Epithelial cell of proximal tubule (primary cell): ENCODE measurements at regions not wholly inside any gene's neighbourhood (a gene's known extent, or its start where the extent isn't known, plus 50 kb on each side); places are given as distances from the start of the nearest gene placed in this dataset.

Experiments used
- DNase-seq: peaks from one replicate; pipeline ENCODE4 v3.0.0-alpha.2; 2011; ENCODE audit warnings: low read depth
- H3K4me3 ChIP-seq: 2 replicates; pipeline ENCODE4 v1.5.1; 2011; ENCODE audit warnings: low read depth, mild to moderate bottlenecking, low read length
- TF ChIP-seq, protein P1 (sequence below): conservative IDR thresholded peaks from 2 replicates; pipeline ENCODE4 v1.5.1; 2012; ENCODE audit warnings: low read depth, mild to moderate bottlenecking, low read length

DNA sequence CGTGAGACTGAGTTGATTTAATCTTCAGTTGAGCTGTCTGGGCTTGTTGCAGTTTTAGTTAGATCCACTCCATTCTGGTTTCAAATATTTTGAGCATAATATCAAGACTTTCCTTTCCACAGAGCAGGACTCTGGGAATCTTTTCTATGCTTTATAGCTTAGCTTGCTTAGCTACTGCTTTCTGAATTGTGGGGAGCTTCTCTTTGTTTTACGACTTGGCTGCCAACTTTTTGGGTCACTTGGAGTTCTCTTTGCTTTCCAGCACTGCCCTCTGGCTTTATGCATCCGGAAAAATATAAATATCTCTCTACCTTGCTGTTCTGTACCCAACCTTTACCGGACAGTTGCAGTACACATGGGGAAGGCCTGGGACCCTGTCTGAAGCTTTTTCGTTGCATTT, 292.1 kb downstream of the STIM2 start:
- no peak overlapping the region for H3K4me3 ChIP-seq
- no peak for DNase-seq
- TF ChIP-seq, protein P1, sequence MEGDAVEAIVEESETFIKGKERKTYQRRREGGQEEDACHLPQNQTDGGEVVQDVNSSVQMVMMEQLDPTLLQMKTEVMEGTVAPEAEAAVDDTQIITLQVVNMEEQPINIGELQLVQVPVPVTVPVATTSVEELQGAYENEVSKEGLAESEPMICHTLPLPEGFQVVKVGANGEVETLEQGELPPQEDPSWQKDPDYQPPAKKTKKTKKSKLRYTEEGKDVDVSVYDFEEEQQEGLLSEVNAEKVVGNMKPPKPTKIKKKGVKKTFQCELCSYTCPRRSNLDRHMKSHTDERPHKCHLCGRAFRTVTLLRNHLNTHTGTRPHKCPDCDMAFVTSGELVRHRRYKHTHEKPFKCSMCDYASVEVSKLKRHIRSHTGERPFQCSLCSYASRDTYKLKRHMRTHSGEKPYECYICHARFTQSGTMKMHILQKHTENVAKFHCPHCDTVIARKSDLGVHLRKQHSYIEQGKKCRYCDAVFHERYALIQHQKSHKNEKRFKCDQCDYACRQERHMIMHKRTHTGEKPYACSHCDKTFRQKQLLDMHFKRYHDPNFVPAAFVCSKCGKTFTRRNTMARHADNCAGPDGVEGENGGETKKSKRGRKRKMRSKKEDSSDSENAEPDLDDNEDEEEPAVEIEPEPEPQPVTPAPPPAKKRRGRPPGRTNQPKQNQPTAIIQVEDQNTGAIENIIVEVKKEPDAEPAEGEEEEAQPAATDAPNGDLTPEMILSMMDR, result no peak

- TF ChIP-seq, protein P1, result no peak
- no peak for DNase-seq
- H3K4me3 ChIP-seq, result no peak overlapping the region
Measured at GRCh38 chr4:27154706-27155105, 294.1 kb downstream of the STIM2 start.

- DNase-seq, result no peak
- no peak overlapping the region for H3K4me3 ChIP-seq
- TF ChIP-seq, protein P1, result no peak
Measured at GRCh38 chr4:27161191-27161590, 300.6 kb downstream of the STIM2 start.

DNA sequence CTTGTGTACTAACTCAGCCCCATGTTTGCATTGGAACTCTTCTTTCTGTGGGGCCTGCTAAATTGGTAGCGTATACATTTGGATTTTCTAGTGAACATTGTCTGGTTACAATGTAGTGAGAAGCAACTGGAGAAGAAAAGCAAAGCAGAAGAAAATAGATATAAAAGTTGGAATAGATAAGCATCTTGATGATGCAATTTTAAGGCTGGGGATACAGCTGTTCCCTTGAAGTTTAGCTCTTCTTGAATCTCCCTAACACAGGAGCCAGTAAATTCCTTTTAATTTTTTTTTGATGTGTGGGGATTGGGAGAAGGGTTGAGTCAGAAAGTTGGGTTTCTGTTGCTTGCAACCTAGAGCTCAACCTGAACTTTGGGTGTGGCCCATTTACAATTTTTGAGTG, 308.1 kb downstream of the STIM2 start:
- no peak overlapping the region for H3K4me3 ChIP-seq
- DNase-seq, result no peak
- TF ChIP-seq, protein P1, result no peak

GRCh38 chr4:27173280-27173679, 312.6 kb downstream of the STIM2 start:
- TF ChIP-seq, protein P1, result no peak
- no peak overlapping the region for H3K4me3 ChIP-seq
- no peak for DNase-seq

- DNase-seq, result no peak
- TF ChIP-seq, protein P1, result peak; percentile 64
- no peak overlapping the region for H3K4me3 ChIP-seq
Measured at GRCh38 chr4:27176400-27176799, 315.8 kb downstream of the STIM2 start.

DNA sequence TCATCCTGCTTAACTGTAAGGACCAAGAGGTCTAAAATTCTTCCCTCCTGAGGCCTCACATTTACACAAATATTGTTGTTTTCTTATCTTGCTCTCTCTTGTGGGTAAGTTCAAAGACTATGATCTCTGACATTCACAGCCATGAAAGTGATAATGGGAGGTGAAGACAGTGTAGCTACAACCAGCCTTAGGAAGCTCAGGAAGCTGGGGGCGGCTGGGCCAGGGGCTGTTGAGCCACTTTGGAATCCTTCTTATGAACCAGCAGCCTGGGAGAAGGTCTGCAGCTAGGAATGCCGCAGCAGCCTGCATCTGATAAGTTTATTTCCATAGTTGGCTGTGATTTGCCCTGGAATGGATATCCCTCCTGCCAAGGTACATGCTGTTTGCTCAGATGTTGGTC, 316.2 kb downstream of the STIM2 start:
- no peak overlapping the region for H3K4me3 ChIP-seq
- TF ChIP-seq, protein P1, result no peak

More for the DNA sequence above, 316.2 kb downstream of the STIM2 start:
- DNase-seq, result no peak
